Activated CD8-positive, alpha-beta memory T cell treated with anti-CD3 and anti-CD28 coated beads, Interleukin-2, amount 50 U/mL, for 1 hour (primary cell): ENCODE measurements at regions not wholly inside any gene's neighbourhood (a gene's known extent, or its start where the extent isn't known, plus 50 kb on each side); places are given as distances from the start of the nearest gene placed in this dataset.

Source experiments
- DNase-seq: peaks from one replicate; pipeline ENCODE4 v3.0.0-alpha.2; 2020; ENCODE audit errors: extremely low read depth

DNA sequence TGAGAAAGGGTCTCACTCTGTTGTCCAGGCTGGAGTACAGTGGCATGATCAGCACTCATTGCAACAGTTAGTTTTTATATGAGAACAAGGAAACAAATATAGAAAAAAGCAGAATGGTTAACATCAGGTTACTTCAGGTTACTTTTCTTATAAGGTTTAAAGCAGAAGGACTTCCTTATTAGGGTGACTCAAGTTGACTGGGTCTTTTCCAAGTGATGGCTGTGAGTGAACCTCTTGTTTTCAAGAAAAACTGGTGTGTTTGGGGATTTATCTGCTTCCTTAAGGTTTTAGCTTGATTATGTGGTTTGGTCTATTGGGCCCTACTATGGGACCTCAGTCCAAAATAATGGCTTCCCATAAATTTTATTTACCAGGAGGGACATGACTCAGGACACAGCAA is 99.2 kb downstream of the ARRDC3 start:
- DNase-seq, result no peak

DNA sequence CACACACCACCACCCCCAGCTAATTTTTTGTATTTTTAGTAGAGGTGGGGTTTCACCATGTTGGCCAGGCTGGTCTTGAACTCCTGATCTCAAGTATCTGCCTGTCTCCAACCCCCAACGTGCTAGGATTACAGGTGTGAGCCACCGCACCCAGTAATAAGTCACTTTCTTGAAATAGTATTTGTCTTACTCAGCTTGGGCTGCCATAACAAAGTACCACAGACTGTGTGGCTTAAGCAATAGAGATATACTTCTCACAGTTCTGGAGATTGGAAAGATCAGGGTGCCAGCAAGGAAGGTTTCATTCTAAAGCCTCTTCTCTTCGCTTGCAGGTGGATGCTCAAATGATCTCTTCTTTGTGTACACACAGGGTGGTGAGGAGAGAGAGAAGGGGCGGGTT is 99.8 kb downstream of the ARRDC3 start:
- DNase-seq, result no peak

DNA sequence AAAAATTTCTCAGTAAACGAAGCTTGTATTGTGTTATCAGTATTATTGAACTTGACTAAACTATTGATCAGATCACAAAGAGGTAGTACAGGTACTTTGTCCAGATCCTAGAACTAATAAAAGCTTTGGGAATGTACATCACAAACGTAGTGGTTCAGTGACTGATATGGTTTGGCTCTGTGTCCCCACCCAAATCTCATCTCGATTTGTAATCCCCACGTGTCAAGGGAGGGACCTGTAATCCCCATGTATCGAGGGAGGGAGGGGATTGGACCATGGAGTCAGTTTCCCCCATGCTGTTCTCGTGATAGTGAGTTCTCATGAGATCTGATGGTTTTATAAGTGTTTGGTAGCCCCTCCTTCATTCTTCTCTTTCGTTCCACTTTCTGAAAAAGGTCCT is 100.9 kb downstream of the ARRDC3 start:
- DNase-seq, result no peak

DNA sequence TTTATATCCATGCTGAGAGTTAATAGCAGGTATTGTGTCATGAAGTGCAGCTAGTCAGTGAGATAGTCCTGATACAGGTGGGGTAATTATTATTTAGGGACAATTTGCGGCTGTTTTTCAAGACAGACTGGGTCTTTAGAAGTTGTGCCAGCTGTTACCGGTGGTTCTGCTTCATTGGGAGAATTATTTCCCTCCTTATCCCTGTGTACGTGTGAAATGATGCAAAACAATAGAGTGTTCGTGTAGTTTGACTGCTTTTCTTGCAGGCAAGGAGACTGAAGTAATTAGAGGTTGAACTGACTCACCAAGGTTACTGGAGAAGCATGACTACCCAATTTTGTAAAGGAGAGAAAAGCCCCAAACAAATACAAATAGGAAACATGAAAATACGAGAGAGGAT is 101.7 kb downstream of the ARRDC3 start:
- no peak for DNase-seq

DNA sequence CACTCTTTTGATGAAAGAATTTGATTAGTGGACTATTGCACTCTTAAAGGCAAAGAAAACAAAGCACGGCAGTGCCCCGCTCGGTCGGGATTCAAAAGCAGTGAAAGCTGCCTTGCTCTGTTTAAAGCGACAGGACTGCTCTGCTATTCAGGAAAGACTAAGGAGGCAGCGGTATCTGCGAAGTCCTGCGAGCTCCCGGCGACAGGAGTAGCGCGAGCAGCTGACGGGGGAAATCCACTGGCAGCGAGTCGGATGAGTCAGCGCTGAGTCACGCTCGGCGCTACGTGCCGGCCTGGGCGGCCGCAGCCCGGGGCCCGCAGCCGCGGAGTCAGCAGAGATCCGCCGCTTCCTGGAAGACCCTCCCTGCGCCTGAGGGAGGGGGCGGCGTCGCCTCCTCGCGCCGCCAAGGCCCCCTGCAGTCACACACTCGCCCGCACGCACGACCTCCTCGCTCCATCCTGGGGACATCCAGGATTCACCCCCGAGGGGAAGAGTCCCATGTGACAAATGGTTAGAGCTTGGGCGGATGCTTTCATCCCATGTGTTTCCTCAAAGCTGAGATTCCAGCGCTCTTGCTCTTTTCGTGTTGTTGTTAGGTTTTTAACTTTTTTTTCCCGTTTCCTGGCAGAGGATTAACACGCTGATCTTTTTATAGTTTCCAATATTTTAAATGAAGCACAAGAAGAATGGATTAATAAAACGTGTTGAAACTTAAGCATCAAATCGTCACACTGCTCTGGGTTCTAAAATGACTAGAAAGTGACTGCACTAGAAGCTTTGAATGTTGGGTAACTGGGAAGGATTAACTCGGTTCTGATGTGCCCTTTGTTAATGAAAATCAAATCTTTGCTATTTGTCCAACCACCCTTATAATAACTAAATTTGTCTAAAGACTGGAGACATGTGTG is 102.5 kb downstream of the ARRDC3 start:
- peak; percentile 77 for DNase-seq

DNA sequence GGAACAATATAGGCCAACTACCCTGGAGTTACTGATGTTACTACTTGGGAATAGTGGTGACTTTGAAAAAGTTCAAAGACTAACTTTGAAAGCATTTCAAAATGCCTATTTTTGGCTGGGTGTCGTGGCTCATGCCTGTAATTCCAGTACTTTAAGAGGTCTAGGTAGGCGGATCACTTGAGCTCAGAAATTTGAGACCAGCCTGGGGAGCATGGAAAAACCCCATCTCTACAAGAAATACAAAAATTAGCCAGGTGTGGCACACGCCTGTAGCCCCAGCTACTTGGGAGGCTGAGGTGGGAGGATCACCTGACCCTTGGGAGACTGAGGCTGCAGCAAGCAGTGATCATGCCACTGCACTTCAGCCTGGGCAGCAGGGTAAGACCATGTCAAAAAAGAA is 105.3 kb downstream of the ARRDC3 start:
- DNase-seq, result no peak

DNA sequence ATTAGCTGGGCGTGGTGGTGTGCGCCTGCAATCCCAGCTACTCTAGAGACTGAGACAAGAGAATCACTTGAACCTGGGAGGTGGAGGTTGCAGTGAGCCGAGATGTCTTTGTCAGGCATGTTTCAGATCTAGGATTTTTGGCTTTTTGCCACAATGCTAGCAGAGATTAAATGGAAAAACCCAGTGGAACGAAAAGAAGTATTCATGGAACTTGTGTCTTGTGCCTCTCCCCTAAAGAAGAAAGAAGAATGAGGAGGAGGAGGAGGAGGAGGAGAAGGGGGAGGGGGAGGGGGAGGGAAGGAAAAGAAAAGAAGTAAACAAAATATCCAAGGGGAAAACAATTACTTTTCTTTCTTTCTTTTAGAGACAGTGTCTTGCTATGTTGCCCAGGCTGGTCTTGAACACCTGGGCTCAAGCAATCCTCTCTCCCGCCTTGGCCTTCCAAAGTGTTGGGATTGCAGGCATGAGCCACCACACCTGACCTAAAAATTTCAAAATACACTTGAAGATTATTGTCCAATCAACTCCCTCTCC is 106.0 kb downstream of the ARRDC3 start:
- no peak for DNase-seq

DNA sequence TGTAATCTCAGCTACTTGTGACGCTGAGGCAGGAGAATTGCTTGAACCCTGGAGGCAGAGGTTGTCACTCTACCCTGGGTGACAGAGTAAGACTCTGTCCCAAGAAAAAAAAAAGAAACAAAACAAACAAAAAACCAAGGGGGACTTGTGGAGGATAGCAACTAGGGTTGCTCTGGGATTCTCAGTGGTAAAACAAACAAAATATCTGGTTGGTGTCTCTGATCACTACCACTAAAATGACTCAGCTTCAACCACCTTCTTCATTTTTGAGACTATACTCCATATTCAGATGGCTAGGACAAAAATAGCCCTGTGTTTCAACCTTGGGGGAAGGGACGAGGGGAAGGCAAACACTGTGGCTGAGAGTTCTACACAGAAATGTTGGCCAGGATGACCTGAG is 110.3 kb downstream of the ARRDC3 start:
- DNase-seq, result no peak

DNA sequence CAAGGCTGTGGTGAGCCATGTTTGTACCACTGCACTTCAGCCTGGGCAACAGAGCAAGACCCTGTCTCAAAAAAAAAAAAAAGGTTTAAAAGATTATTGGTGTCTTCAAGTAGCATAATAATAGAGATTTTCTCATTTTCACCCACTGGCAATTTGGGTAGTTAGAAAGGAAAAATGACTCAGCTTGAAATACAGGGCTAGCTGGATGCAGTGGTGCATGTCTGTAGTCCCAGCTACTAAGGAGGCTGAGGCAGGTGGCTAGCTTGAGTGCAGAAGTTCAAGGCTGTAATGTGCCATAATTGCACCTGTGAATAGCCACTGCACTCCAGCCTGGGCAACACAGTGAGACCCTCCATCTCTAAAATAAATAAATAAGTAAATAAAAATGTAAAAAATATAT is 111.1 kb downstream of the ARRDC3 start:
- DNase-seq, result no peak

DNA sequence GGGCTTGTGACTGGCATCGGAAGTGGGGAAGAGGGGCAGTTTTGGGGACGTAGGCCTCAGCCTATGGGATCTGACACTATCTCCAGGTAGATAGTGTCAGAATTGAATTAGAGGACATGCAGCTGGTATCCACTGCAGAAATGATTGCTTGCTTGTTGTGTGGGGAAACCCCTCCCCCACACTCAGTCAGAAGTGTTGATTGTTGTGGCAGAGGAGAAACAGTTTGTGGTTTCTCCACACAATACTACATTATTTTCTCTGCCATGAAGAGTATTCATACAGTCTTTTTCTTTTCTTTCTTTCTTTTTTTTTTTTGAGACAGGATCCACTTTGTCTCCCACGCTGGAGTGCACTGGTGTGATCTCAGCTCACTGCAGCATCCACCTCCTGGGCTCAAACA is 113.9 kb downstream of the ARRDC3 start:
- no peak for DNase-seq

DNA sequence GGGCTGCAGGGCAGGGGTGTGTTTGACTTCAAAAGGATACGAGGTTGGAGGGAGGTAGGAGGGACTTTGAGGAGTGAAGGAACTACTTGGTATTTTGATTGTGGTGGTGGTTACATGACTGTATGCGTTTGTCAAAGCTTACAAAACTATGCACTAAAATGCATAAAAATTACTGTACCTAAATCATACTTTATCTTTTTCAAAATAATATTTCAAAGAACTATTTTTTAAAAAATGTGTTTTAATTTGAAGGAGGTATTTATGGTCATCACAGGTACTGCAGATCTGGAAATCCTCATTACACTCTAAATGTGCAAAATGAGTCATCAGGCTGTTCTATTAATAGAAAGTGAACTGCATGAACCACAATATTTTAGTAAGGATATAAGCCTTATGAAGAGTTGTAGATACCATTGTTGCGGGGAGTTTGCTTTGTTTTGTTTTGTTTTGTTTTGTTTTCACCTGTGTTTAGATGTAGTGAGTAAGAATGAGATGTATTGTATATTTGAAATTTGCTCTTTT is 116.9 kb downstream of the ARRDC3 start:
- no peak for DNase-seq

DNA sequence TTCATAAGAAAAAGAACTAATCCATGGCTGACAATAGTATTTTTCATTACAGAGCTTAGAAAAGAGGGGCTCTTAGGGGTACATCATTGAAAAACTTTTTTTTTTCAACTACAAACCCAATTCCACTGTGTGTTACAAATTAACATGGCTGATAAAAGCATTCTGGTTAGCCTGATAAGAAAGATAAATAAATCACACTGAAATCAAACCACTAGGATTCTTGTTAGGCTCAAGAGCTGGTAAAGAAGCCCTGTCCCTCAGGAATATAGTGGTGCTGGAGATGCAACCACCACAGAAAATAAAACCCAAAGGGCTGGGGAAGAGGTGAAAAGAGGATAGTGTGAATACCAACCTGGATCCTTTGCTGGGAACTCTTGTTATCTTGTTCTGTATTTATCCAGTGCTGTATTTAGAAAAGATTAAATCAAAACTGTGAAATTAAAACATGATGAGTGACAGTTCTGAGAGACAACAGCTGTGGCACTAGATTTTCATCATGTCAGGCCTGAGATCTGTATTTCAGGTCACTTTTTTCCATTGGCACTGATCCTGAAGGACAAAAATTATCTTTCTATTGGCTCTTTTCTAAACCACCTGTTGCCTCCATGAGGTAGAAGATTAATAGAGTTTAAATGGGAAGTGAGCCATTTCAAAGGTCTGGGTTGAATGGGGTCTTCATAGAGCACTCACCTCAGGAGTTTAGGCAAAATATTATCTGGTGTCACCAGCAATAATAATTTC is 118.6 kb downstream of the ARRDC3 start:
- no peak for DNase-seq

DNA sequence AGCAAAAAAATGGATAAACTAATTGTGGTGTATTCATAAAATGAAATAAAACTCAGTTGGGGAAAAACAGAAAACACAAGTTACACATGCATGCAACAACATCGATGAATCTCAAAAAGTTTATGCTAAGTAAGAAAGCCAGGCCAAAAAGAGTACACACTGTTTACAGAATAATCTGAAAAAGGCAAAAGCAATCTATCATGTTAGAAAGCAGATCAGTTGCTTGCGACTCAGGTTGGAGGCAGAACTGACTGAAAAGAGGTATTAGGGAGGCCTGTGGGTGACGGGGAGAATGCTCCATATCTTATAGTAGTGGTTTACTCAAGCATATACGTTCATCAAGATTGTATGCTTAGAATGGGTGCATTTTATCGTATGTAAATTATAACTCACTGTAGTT is 119.2 kb downstream of the ARRDC3 start:
- DNase-seq, result no peak

DNA sequence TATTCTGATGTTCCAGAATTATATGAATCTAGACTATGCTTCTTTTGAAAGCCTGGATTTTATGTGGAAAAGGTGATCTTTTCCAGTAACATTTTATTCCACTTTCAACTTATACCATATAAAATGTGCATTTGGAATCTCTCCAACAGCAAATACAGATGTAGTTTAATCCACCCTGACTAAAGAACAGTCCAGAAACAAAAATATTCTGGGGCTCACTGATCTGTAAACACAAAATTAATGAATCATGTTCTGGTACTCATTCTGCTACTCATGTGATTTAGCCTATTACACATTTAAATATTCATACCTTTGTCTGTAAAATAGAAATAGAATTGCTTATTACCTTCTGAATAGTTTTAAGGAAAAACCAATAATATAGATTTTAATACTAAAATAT is 125.8 kb downstream of the ARRDC3 start:
- DNase-seq, result no peak

DNA sequence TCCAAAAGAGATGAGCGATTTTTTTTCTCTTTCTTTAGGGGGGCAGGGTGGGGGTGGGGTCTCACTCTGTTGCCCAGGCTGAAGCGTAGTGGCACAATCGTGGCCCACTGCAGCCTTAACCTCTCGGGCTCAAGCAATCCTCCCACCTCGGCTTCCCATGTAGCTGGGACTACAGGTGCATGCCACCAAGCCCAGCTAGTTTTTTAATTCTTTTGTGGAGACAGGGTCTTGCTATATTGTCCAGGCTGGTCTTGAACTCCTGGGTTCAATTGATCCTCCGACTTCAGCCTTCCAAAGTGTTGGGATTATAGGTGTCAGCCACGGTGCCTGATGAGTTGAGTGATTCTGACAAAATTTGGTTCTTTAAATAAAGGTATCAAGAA is 127.0 kb downstream of the ARRDC3 start:
- no peak for DNase-seq

DNA sequence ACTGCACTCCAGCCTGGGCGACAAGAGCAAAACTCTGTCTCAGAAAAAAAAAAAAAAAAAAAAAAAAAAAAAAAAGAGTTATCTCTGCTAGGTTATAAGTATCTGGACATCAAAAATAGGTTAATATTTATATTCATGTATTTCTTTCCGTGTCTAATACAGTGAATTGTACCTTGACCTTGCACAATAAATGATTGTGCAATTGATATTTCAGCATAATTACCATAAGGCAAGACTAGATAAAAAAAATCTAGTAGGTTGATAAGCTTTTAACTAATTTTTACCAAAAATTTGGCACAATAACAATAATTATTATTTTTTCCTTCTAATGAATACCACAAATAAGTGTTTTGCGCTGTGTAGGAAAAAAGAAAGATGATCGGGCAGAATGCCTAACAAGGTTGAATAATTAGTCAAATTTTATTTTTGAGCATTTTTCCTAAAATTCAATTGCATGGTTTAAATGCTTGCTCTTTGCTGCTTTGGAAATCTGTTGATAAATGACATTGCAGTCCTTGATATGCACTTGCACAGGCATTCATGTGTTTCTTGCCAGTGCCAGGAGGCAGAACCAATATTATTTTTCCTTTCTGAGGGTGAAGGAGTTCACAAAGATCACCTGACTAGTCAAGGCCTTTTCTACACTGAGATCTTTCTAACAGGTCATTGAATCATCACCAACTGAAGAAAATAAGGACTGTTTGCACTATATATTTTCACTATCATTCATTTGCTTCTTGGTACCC is 127.5 kb downstream of the ARRDC3 start:
- no peak for DNase-seq

DNA sequence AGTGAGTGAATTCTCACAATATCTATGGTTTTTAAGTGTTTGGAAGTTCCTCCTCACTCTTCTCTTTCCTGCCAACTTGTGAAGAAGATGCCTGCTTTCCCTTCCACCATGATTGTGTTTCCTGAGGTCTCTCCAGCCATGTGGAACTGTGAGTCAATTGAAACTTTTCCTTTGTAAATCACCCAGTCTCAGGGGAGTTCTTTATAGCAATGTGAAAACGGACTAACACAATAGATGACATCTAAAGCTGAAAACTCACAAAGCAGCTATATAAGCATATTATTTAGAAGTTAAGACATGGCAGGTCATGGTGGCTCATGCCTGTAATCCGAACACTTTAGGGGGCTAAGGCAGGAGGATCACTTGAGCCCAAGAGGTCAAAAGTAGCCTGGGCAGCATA is 130.2 kb downstream of the ARRDC3 start:
- no peak for DNase-seq

DNA sequence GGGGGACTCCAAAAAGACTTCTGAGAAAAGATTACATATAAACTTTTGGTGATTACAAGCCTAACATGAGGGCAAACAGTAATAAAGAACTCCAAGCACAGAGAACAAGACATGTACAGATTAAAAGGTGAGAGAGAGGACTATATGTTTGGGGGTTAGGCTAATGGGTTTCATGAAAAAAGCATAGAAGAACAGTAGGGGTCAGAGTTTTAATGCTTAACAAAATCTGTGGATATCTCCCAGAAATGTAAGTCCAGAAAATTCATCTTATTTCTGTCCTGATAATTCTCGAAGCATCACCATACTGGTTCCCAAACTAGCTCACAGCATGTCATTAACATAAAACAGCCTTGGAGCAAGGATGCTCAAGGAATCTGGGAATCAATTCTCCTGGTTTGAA is 137.2 kb downstream of the ARRDC3 start:
- no peak for DNase-seq

DNA sequence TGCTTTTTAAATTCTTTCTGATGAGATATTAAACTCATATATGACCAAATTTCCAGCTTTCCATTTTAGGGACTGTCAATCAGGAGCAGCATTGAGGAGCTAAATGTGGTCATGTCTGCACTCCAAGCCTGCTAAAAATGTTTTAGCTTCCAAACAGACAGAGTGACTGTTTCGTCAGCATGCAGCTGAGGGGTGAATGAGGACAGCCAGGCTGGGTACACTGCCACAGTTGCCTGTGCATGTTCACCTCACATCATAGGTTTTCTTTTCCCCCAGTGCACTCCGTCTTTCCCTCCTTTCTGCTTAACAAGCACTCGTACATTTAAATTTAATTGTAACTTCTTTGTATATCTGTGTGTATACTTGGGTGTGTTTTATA is 138.1 kb downstream of the ARRDC3 start:
- no peak for DNase-seq

DNA sequence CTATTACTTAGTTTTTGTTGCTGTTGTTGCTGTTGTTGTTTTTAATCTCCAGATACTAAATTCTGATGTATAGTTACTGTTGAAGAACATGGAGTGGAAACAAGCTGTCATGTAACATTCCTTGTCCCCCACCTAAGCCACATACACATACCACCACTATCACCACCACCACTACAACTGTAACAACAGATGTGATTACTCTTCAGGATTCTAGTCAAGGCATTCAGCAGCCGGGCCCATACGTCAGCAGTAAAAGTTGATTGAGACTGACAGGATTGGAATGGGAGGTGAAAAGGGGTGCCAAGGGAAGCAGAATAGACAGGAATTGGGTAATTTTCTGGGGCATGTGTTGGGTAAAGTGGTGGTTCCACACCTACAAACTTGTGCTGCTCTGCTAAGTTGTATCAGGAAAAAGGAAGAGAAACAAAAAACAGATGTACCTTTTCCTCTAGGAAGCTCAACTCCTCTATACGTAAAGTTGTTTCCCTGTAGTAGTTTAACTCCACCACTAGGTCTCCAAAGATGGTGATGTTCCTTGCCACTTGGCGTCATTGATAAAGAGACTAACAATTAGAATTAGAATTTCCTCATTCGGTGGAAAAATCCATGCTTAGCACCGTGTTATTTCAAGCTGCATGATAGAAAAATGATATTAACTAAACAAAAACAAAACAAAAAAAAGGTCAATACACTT is 138.6 kb downstream of the ARRDC3 start:
- DNase-seq, result no peak

DNA sequence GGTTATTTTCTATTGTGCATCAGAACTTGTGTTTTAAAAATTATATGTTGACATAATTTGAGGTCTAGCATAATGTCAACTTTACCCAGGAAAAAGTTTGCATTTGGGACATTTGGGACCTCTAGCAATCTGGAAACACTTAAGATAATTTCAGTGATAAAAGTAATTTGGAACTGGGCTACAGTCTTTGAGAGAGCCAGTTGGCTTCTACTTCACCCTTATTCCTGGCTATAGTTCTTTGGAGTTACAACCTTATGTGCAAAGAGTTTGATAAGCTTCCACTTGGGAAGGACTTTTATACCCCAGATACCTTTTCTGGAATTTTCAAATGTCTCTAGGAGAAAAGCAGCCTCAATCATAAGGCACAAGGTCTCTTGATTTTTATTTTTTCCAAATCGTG is 139.3 kb downstream of the ARRDC3 start:
- DNase-seq, result no peak

DNA sequence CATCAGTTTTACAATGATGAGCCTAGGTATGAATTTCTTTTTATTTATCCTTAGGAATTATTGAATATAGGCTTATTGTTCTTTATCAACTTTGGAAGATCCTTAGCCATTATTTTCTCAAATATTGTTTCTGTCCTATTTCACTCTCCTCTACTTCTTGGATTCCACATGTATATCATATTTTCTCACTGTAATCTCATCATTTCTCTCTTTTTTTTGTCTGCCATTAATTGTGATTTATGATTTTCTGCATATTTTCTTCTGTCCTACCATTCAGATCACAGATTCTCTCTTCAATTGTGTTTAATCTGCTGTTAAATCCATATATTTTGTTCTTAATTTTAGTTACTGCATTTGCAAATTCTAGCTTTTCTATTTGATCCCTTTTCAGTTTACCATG is 139.8 kb downstream of the ARRDC3 start:
- DNase-seq, result no peak
